Stimulated activated CD4-positive, alpha-beta T cell treated with anti-CD3 and anti-CD28 coated beads, TNF-alpha, amount 100 ng/mL, for 4 hours (primary cell): ENCODE measurements at regions not wholly inside any gene's neighbourhood (a gene's known extent, or its start where the extent isn't known, plus 50 kb on each side); places are given as distances from the start of the nearest gene placed in this dataset.

ENCODE experiments used
- DNase-seq, 3 experiments: peaks; one replicate each; pipeline ENCODE4 v3.0.0-alpha.2; 2020; ENCODE audit warnings: low read depth in 3 of 3

- no peak for DNase-seq
Measured at GRCh38 chr9:28318515-28318914, 745.2 kb upstream of the C9orf72 start.

GRCh38 chr9:28319981-28320380 lies 746.7 kb upstream of the C9orf72 start:
- no peak for DNase-seq

GRCh38 chr9:28320616-28321015 lies 747.3 kb upstream of the C9orf72 start:
- DNase-seq, result no peak

- DNase-seq, result no peak
Measured at GRCh38 chr9:28329323-28329722, 756.0 kb upstream of the C9orf72 start.

GRCh38 chr9:28332648-28333047 lies 759.4 kb upstream of the C9orf72 start:
- no peak for DNase-seq

GRCh38 chr9:28341913-28342312 lies 768.6 kb upstream of the C9orf72 start:
- no peak for DNase-seq

- no peak for DNase-seq
Measured at GRCh38 chr9:28342815-28343338, 769.6 kb upstream of the C9orf72 start.

GRCh38 chr9:28363151-28363562 lies 789.9 kb upstream of the C9orf72 start:
- no peak for DNase-seq

GRCh38 chr9:28365020-28365640 lies 791.8 kb upstream of the C9orf72 start:
- DNase-seq, result no peak

- no peak for DNase-seq
Measured at GRCh38 chr9:28365728-28366127, 792.4 kb upstream of the C9orf72 start.

- DNase-seq, result no peak
Measured at GRCh38 chr9:28378231-28378630, 805.0 kb upstream of the C9orf72 start.

- DNase-seq, result no peak
Measured at GRCh38 chr9:28379082-28379481, 805.8 kb upstream of the C9orf72 start.

- DNase-seq, result no peak
Measured at GRCh38 chr9:28389411-28389810, 816.1 kb upstream of the C9orf72 start.

GRCh38 chr9:28394774-28395173 lies 821.5 kb upstream of the C9orf72 start:
- no peak for DNase-seq

- no peak for DNase-seq
Measured at GRCh38 chr9:28396058-28396457, 822.8 kb upstream of the C9orf72 start.

- DNase-seq, result no peak
Measured at GRCh38 chr9:28407351-28407750, 834.1 kb upstream of the C9orf72 start.

- DNase-seq, result no peak
Measured at GRCh38 chr9:28409919-28410318, 836.6 kb upstream of the C9orf72 start.

- no peak for DNase-seq
Measured at GRCh38 chr9:28410411-28410810, 837.1 kb upstream of the C9orf72 start.

- no peak for DNase-seq
Measured at GRCh38 chr9:28413471-28413870, 840.2 kb upstream of the C9orf72 start.

GRCh38 chr9:28423255-28423654 lies 850.0 kb upstream of the C9orf72 start:
- no peak for DNase-seq

GRCh38 chr9:28435456-28435855 lies 862.2 kb upstream of the C9orf72 start:
- no peak for DNase-seq

- DNase-seq, result no peak
Measured at GRCh38 chr9:28439688-28440087, 866.4 kb upstream of the C9orf72 start.

- DNase-seq, result no peak
Measured at GRCh38 chr9:28443461-28443860, 870.2 kb upstream of the C9orf72 start.

GRCh38 chr9:28444637-28445036 lies 871.4 kb upstream of the C9orf72 start:
- DNase-seq, result no peak
